Right hindlimb (tissue), 1 donor: ENCODE measurements at regions not wholly inside any gene's neighbourhood (a gene's known extent, or its start where the extent isn't known, plus 50 kb on each side); places are given as distances from the start of the nearest gene placed in this dataset.
A peak's percentile ranks its signal among the peaks of the same experiment; 100 is the strongest.

Experiments
- DNase-seq: peaks from one replicate; pipeline ENCODE4 v3.0.0-alpha.2; 2018

- DNase-seq: no peak
Observed at GRCh38 chr15:69628256-69629093, 175.9 kb downstream of the RPLP1 start.

- DNase-seq: no peak
Observed at GRCh38 chr15:69629631-69630161, 177.1 kb downstream of the RPLP1 start.

- DNase-seq: no peak
Observed at GRCh38 chr15:69631005-69631404, 178.4 kb downstream of the RPLP1 start.

GRCh38 chr15:69631978-69632377 is 179.4 kb downstream of the RPLP1 start:
- DNase-seq: no peak

DNA sequence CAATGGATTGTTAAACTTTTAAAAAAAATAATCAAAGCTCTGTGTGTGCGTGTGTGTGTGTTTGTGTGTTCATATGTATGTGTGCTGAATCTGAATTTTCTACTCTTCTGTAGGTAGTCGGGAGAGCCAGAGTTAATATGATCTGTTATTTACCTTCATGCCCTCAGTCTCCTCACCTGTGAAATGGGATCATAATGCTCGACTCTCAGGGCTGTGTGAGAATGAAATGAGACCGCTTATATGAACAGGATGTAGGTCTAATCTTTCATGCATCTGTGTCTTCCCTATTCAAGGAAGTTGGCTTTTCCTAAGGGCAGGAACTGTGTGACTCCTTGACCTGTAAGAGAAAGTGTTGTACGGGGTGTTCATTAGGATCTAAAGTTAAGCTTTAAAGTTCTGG is 182.2 kb downstream of the RPLP1 start:
- DNase-seq: no peak

DNA sequence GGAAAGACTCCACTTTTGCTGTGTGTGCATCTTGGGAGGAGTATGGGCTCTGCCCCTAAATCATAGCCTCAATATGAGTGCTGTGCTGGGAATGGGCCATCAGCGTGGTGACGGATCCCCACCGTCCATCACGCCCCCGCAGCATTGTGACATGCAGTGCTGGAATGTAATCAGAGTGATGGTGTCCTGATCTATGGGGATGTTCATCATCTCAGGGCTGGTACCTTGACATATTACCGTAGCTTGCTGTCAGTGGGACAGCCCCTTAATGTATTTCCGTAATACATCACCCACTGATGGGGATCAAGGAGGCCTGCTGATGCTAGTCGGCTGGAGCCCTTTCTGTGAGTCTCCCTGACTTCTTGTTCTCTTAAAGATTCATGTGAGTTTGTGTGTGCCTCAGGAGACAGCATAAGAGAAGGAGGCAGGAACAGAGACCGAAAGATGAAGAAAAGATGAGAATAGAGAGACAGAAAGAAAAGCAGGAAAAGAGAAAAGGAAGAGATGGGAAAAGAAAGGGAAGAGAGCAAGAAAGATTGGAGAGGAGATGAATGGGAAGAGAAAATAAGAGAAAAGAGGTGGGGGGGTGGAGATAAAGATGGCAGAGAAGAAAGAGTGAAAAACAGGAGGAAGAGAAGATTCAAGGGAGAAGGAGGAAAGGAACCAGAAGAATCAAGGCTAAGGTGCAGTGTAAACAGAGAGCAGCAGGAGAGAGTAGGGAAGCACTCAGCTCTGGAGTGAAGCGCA is 183.7 kb downstream of the RPLP1 start:
- DNase-seq: no peak

- no peak for DNase-seq
Observed at GRCh38 chr15:69637818-69638217, 185.2 kb downstream of the RPLP1 start.

- no peak for DNase-seq
Observed at GRCh38 chr15:69643476-69643875, 190.9 kb downstream of the RPLP1 start.

GRCh38 chr15:69643971-69644370 is 191.4 kb downstream of the RPLP1 start:
- DNase-seq: no peak

DNA sequence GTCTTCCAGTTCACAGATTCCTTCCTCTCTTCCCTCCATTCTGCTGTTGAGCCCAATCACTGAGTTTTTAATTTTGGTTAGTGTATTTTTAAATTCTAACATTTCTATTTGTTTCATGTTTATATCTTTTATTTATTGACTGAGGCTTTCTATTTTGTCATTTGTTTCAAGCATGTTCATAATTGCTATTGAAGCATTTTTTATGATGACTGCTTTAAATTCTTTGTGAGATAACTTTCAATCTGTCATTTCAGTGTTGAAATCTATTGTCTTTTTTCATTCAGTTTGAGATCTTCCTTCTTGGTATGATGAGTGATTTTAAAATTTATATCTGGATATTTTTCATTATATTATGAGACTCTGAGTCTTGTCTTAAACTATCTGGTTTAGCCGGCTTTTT is 192.3 kb downstream of the RPLP1 start:
- no peak for DNase-seq

- peak; percentile 14 for DNase-seq
Observed at GRCh38 chr15:69647142-69647513, 194.5 kb downstream of the RPLP1 start.

DNA sequence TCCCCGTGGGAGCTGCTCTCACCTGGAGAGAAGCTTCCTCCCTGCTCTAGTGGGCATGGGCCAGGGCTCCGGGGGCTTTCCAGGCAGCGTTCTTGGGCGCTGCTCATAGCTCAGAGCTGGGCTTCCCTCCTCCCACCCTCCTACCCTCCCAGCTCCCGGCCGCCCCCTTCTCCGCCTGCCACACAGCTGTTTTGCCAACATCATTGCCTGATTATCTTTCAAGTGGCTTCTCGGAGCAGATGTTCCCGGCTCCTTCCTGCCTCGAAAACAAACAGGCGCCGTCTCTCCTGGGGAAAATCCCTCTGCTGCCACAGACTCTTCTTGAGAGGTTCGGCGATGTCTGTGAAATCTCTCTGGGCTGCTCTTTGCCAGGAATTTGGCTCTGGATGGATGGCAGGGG is 195.6 kb downstream of the RPLP1 start:
- DNase-seq: peak; percentile 61

DNA sequence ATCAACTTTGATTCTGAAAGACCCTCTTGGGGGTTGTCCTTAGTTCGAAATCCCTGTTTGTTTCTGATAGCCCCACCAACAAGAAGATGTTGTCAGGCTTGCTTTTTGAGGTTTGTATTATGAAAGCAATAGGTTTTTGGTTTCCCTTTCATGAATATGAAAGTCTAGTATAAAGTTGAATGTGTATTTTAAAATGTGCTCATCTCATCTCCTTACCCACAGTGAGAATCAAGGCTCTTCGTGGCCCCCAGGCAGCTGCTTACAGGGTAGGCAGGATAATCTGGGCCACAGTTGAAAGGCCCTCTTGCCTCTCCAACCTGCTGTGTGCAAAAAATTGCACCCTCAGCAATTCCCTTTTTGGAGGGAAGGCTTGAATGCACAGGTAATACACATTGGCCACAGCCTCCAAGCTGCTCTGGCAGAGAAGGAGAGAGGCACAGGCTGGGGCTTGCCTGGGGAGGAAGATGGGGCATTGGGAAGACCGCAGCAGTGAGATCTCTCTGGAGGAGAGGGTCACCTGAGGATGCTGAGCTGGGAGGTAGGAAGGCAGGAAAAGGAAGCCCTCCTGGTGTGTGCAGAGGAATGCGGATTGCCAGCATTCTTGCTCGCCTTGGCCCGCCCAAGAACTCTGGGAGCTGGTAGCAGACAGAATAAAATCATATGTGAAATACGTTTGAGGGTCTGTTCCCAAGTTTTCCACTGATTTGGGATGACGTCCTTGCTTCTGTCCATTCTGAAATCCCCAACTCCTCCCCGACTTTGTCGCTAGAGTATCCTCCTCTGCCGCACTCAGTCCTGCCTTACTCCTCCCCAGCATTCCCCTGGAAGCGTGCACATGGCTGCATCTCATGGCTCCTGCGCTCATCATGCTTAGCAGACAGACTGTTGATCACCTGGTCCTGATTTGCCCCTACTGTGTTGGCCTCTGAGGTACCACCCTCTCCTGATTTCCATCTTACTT is 196.4 kb downstream of the RPLP1 start:
- DNase-seq: peak; percentile 6

- DNase-seq: no peak
Observed at GRCh38 chr15:69652293-69652692, 199.7 kb downstream of the RPLP1 start.

- peak; percentile 6 for DNase-seq
Observed at GRCh38 chr15:69652751-69653305, 200.2 kb downstream of the RPLP1 start.

- DNase-seq: no peak
Observed at GRCh38 chr15:69653306-69653705, 200.7 kb downstream of the RPLP1 start.

- DNase-seq: peak; percentile 4
Observed at GRCh38 chr15:69653846-69654245, 201.2 kb downstream of the RPLP1 start.

DNA sequence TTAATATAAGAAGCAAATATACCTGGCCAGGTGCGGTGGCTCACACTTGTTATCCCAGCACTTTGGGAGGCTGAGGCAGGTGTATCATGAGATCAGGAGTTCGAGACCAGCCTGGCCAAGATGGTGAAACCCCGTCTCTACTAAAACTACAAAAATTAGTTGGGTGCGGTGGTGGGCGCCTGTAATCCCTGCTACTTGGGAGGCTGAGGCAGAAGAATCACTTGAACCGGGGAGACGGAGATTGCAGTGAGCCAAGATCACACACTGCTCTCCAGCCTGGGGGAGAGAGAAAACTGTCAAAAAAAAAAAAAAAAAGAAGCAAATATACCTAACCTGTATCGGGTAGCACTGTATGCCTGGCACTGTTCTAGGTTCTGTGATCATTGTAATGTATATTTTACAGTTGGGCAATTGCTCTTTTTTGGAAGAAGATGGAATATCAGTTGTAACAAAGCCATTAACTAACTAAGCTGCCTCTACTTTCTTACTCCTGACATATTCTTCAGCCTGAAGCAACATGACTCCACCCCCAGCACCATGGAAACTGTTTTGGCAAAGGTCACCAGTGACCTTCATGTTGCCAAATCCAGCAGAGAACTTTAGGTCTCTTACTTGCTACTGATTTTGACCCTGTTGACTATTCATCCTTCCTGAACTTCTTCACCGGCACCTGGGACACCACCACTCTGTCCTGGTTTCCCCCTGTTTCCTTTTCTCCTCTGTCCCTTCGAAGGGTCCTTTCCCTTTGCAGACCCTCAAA is 203.8 kb downstream of the RPLP1 start:
- DNase-seq: peak; percentile 5

GRCh38 chr15:69657626-69658025 is 205.0 kb downstream of the RPLP1 start:
- DNase-seq: no peak

- DNase-seq: no peak
Observed at GRCh38 chr15:69658411-69658945, 205.9 kb downstream of the RPLP1 start.

- DNase-seq: peak; percentile 17
Observed at GRCh38 chr15:69659454-69660050, 206.9 kb downstream of the RPLP1 start.
